ENCODE measurements at regions not wholly inside any gene's neighbourhood (a gene's known extent, or its start where the extent isn't known, plus 50 kb on each side); places are given as distances from the start of the nearest gene placed in this dataset.

- Histone ChIP-seq H3K27ac (ENCODE audit: insufficient read depth, low read length) (no peak overlapping the region), H2BK5ac (ENCODE audit: low read depth, low read length, poor library complexity, severe bottlenecking) (no peak overlapping the region), H3K14ac (replicated peaks; ENCODE audit: low read depth, low read length) (no peak overlapping the region), H2BK20ac (ENCODE audit: low read depth, low read length) (no peak overlapping the region), H4K8ac (ENCODE audit: low read depth in 2 of 2, low read length in 2 of 2) (no peak overlapping the region), H2AK9ac (replicated peaks; ENCODE audit: low read depth, low read length, poor library complexity) (no peak overlapping the region), H3K23ac (ENCODE audit: low read depth, low read length) (no peak overlapping the region), H3K18ac (ENCODE audit: low read depth, low read length) (no peak overlapping the region), H3K27me3 (ENCODE audit: control insufficient read depth, insufficient read depth, low read length) (peaks cover 16% of the 10 kb centered on the region), H4K91ac (ENCODE audit: insufficient read depth, low read depth, low read length) (no peak overlapping the region), H2AFZ (replicated peaks; ENCODE audit: low read length, poor library complexity) (no peak overlapping the region), H3K36me3 (ENCODE audit: control insufficient read depth, insufficient read depth, low read length) (no peaks in the 10 kb centered on the region), H3K56ac (ENCODE audit: extremely low read depth, insufficient read depth, low read length) (no peak overlapping the region), H3K9me1 (ENCODE audit: insufficient read depth, low read length) (peaks cover 8% of the 10 kb centered on the region; the same call in 1 of the 2 replicates), H2AK5ac (ENCODE audit: low read depth, low read length) (no peak overlapping the region), H3K79me1 (ENCODE audit: low read depth in 1 of 2, low read length in 2 of 2) (no peaks in the 10 kb centered on the region), H3K4me3 (ENCODE audit: insufficient read depth, low read depth, low read length) (no peak overlapping the region), H3K9me3 (ENCODE audit: control insufficient read depth, insufficient read depth, low read length) (no peaks in the 10 kb centered on the region; the same call in 1 of the 2 replicates), H3K4me1 (ENCODE audit: control insufficient read depth, insufficient read depth, low read length) (peaks cover 17% of the 10 kb centered on the region), H2BK15ac (ENCODE audit: low read depth, low read length) (no peak overlapping the region), H3K9ac (ENCODE audit: low read depth, low read length) (no peak overlapping the region), H2BK120ac (ENCODE audit: low read depth, low read length) (no peak overlapping the region), H3K4me2 (ENCODE audit: low read depth, low read length) (no peak overlapping the region), H4K20me1 (ENCODE audit: insufficient read depth, low read length) (no peaks in the 10 kb centered on the region), H4K5ac (ENCODE audit: low read depth, low read length) (no peak overlapping the region), H3K4ac (ENCODE audit: low read depth, low read length) (no peak overlapping the region)
- dilution Hi-C loops (cut with HindIII; ENCODE audit: low sequenced_read_pairs, unreplicated experiment) = no loop called here
- 100% methylated on average over 2 of the region's 4 CpGs; no CpG with 5 or more reads in 1 of the 2 experiments for WGBS, 2 experiments (ENCODE audit: extremely low coverage in 2 of 2, insufficient read length in 1 of 2)
- in situ Hi-C loops (cut with MboI; ENCODE audit: low sequenced_read_pairs) = no loop called here
- TF ChIP-seq BHLHE40 (IDR thresholded peaks at IDR 0.05; ENCODE audit: low read depth, low read length) = no peak
- no peak for TF ChIP-seq RAD21 (IDR thresholded peaks at IDR 0.05; ENCODE audit: low read length)
- TF ChIP-seq USF2 (IDR thresholded peaks at IDR 0.05; ENCODE audit: low read depth, low read length) = no peak
- no peak for TF ChIP-seq MXI1 (IDR thresholded peaks at IDR 0.05; ENCODE audit: borderline replicate concordance, low read depth, low read length)
- no peak for TF ChIP-seq RFX5 (IDR thresholded peaks at IDR 0.05; ENCODE audit: low read depth, low read length)
- no peak for TF ChIP-seq NFE2L2 (IDR thresholded peaks at IDR 0.05; ENCODE audit: low read depth, low read length)
- TF ChIP-seq FOS (IDR thresholded peaks at IDR 0.05; ENCODE audit: low read depth, low read length) = no peak
- TF ChIP-seq ELK1 (IDR thresholded peaks at IDR 0.05; ENCODE audit: borderline replicate concordance, low read depth, low read length) = no peak
- no peak for TF ChIP-seq SMC3 (IDR thresholded peaks at IDR 0.05; ENCODE audit: low read depth, low read length)
- no peak for TF ChIP-seq RCOR1 (IDR thresholded peaks at IDR 0.05; ENCODE audit: insufficient replicate concordance, low read length)
- TF ChIP-seq POLR2A (IDR thresholded peaks at IDR 0.05; ENCODE audit: low read depth, low read length) = no peak
- no peak for TF ChIP-seq MAFK (IDR thresholded peaks at IDR 0.05; ENCODE audit: low read depth, low read length)
- intact Hi-C loops (cut with micrococcal nuclease) = no loop called here
- POLR2A ChIA-PET (ENCODE audit: unreplicated experiment) = no interaction called here
- DNase-seq (no peak), ATAC-seq (ENCODE audit: low read depth) (no peak)
- CTCF ChIA-PET = no interaction called here
- BruUV-seq (replicated peaks) = no TSS peak
These were observed 55.8 kb upstream of the SLC6A6 start for GRCh38 chr3:14346642-14347041.
